Right lobe of liver (tissue), 4 donors: ENCODE measurements at regions not wholly inside any gene's neighbourhood (a gene's known extent, or its start where the extent isn't known, plus 50 kb on each side); places are given as distances from the start of the nearest gene placed in this dataset.

ENCODE experiments used
- POLR2A ChIP-seq: fragments of 450-650 bp; IDR thresholded peaks from one replicate; pipeline ENCODE4 v1.6.1; 2017; ENCODE audit warnings: antibody characterized with exemption, mild to moderate bottlenecking
- TF ChIP-seq, protein P1 (sequence below), 4 donors: fragments of 200-600 bp in 3 of 4; fragments of 450-650 bp in 1 of 4; IDR thresholded peaks; one replicate each; pipeline versions ENCODE4 v1.5.1 to v1.8.0; 2016 to 2022; ENCODE audit warnings: antibody characterized with exemption in 4 of 4, mild to moderate bottlenecking in 2 of 4
- donor health status: DM: no; HTN: no; CAD: no.
- donor health status: DM: no; HTN: no; CAD: no.
- donor health status: DM: no; HTN: yes; CAD: no.

DNA sequence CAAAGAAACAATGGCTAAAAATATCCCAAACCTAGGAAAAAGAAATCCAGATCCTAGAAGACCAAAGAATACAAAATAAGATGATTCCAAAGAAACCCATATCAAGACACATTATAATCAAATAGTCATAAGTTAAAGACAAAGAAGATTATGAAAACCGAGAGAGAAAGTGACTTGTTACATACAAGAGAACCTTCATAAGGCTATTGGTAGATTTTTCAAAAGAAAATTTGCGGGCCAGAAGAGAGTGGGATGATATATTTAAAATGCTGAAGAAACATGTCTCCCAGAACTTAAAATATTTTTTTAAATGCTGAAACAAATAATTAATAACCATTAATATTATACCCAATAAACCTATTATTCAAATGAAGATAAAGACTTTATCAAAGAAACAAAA is 687.3 kb downstream of the TLE4 start:
- TF ChIP-seq, protein P1, sequence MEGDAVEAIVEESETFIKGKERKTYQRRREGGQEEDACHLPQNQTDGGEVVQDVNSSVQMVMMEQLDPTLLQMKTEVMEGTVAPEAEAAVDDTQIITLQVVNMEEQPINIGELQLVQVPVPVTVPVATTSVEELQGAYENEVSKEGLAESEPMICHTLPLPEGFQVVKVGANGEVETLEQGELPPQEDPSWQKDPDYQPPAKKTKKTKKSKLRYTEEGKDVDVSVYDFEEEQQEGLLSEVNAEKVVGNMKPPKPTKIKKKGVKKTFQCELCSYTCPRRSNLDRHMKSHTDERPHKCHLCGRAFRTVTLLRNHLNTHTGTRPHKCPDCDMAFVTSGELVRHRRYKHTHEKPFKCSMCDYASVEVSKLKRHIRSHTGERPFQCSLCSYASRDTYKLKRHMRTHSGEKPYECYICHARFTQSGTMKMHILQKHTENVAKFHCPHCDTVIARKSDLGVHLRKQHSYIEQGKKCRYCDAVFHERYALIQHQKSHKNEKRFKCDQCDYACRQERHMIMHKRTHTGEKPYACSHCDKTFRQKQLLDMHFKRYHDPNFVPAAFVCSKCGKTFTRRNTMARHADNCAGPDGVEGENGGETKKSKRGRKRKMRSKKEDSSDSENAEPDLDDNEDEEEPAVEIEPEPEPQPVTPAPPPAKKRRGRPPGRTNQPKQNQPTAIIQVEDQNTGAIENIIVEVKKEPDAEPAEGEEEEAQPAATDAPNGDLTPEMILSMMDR (IDR thresholded peaks at IDR 0.05): no peak
- no peak for TF ChIP-seq POLR2A
